Type B pancreatic cell (in vitro differentiated cells): ENCODE measurements at regions not wholly inside any gene's neighbourhood (a gene's known extent, or its start where the extent isn't known, plus 50 kb on each side); places are given as distances from the start of the nearest gene placed in this dataset.
A peak's percentile ranks its signal among the peaks of the same experiment; 100 is the strongest.
"Not testable (repeated sequence)": the region's sequence is repeated elsewhere in the genome, so short reads cannot be mapped to it uniquely, and the experiment has no call there.

Experiments used
- DNase-seq: peaks from one replicate; pipeline ENCODE4 v3.0.0; 2021; ENCODE audit warnings: mixed read lengths; ENCODE audit not compliant: unreplicated experiment; ENCODE audit errors: extremely low spot score
- H3K27ac Mint-ChIP-seq: 2 replicates; pipeline ENCODE4 v1.8.0; 2021; ENCODE audit warnings: mild to moderate bottlenecking, mixed read lengths
- H3K27me3 Mint-ChIP-seq: 2 replicates; pipeline ENCODE4 v1.8.0; 2021; ENCODE audit warnings: mixed read lengths
- H3K36me3 Mint-ChIP-seq: 2 replicates; pipeline ENCODE4 v1.8.0; 2021; ENCODE audit warnings: mixed read lengths
- H3K4me1 Mint-ChIP-seq: one replicate; pipeline ENCODE4 v1.8.0; 2021; ENCODE audit warnings: mixed read lengths; ENCODE audit not compliant: unreplicated experiment
- H3K4me3 Mint-ChIP-seq: 2 replicates; pipeline ENCODE4 v1.8.0; 2021; ENCODE audit warnings: mild to moderate bottlenecking, mixed read lengths
- H3K9me3 Mint-ChIP-seq: 2 replicates; pipeline ENCODE4 v1.8.0; 2021; ENCODE audit warnings: mixed read lengths
- CTCF ChIP-seq: fragments of 200-600 bp; sonication (generic); conservative IDR thresholded peaks from 2 replicates; pipeline ENCODE4 v1.5.0; 2021; ENCODE audit warnings: antibody characterized with exemption, mild to moderate bottlenecking

- no peak for TF ChIP-seq CTCF
- Mint-ChIP-seq H3K4me3 (no peak overlapping the region), H3K27ac (peak overlapping the region; percentile 35), H3K4me1 (peaks cover 9% of the 10 kb centered on the region), H3K36me3 (peaks cover 4% of the 10 kb centered on the region), H3K27me3 (peaks cover 4% of the 10 kb centered on the region), H3K9me3 (peaks cover 5% of the 10 kb centered on the region)
- DNase-seq = no peak
Measured at GRCh38 chr1:148385371-148386030, 97.6 kb downstream of the PPIAL4G start.

DNA sequence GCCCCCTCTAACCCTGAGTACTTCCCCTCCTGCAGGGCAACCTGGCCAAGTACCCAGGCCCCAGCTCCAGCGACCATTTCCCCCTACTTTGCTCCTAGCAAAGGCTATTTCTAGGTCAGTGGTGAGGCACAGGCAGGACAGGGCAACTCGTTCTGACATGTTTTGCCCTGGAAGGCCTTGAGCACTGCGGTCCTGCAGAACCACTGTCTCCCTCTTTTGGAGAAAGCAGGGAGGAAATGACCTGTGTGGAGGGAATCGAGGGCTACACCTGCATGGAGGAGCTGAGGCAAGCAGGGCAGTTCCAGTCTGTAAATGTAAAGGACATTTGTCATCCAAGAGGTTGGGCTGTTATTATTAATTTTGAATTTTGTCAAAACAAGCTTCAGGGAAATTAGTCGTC is 99.1 kb downstream of the PPIAL4G start:
- Mint-ChIP-seq H3K27me3 (peaks cover 20% of the 10 kb centered on the region), H3K4me1 (peaks cover 9% of the 10 kb centered on the region), H3K27ac (no peak overlapping the region), H3K9me3 (peaks cover 4% of the 10 kb centered on the region), H3K36me3 (peaks cover 4% of the 10 kb centered on the region), H3K4me3 (no peak overlapping the region)
- no peak for DNase-seq
- no peak for TF ChIP-seq CTCF

DNA sequence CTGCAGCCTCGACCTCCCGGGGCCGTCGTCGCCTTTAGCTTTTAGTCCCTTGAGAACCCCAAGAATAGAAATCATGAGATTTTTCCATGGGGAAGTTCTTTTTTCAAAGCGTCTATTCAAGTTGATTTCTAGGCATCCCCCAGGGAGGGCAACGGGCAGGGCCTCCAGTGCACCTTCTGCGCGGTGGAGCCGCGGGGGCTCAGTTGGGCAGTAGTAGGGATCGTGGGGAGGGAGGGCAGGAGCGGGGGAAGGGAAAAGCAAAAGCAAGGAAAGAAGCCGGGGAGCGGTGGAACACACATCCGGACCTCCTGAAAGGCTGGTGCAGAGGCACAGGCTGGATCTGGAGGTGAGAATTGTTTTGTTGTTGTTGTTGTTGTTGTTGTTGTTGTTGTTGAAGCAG is 103.4 kb downstream of the PPIAL4G start:
- no peaks in the 10 kb centered on the region for H3K36me3 Mint-ChIP-seq
- peaks cover 28% of the 10 kb centered on the region for H3K27me3 Mint-ChIP-seq
- no peaks in the 10 kb centered on the region for H3K9me3 Mint-ChIP-seq
- DNase-seq = no peak
- no peak overlapping the region for H3K4me3 Mint-ChIP-seq
- TF ChIP-seq CTCF = no peak
- no peak overlapping the region for H3K27ac Mint-ChIP-seq
- H3K4me1 Mint-ChIP-seq = no peaks in the 10 kb centered on the region

DNA sequence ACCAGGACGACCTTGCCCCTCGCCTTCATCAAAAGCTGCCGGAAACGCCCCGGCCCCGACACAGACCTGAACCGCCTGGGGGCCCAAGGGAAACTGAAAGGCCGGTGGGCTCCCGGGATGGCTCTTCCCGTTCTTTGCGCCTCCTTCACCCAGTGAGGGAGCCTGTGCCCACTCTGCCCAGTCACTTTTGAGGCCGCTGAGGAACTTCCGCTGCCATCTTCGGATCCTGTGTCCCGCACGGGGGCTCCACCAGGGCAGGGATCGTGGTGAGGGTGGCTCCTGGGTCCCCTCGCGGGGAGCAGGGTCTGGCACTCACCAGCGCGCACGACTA is 104.0 kb downstream of the PPIAL4G start:
- DNase-seq = no peak
- Mint-ChIP-seq H3K9me3 (no peaks in the 10 kb centered on the region), H3K4me1 (no peaks in the 10 kb centered on the region), H3K36me3 (no peaks in the 10 kb centered on the region), H3K27me3 (peaks cover 28% of the 10 kb centered on the region), H3K27ac (no peak overlapping the region), H3K4me3 (no peak overlapping the region)
- no peak for TF ChIP-seq CTCF

DNA sequence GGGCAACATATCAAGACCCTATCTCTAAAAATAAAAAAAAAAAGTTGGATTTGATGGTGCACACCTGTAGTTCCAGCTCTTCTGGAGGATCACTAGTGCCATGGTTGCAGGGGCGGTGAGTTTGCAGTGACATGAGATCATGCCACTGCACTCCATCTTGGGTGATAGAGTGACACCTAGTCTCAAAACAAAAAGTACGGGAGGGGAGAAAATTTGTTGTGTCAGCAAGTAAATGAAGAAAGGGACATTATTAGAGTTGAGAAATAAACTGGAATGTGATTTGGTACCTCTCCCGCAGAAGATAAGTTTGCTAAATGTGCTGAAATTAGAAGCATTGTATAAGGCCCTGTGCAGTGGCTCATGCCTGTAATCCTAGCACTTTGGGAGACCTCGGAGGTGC is 105.1 kb downstream of the PPIAL4G start:
- peaks cover 28% of the 10 kb centered on the region for H3K27me3 Mint-ChIP-seq
- not testable (repeated sequence) for H3K9me3 Mint-ChIP-seq, H3K4me1 Mint-ChIP-seq, H3K27ac Mint-ChIP-seq, H3K36me3 Mint-ChIP-seq, H3K4me3 Mint-ChIP-seq, DNase-seq

GRCh38 chr1:148377045-148377444 is 106.1 kb downstream of the PPIAL4G start:
- H3K27me3 Mint-ChIP-seq = peaks cover 28% of the 10 kb centered on the region
- H3K36me3 Mint-ChIP-seq, DNase-seq, H3K9me3 Mint-ChIP-seq, H3K4me3 Mint-ChIP-seq, H3K4me1 Mint-ChIP-seq, H3K27ac Mint-ChIP-seq: not testable (repeated sequence)

GRCh38 chr1:148374101-148374500 is 109.0 kb downstream of the PPIAL4G start:
- no peaks in the 10 kb centered on the region for H3K36me3 Mint-ChIP-seq
- no peak for TF ChIP-seq CTCF

More at GRCh38 chr1:148374101-148374500, 109.0 kb downstream of the PPIAL4G start:
- DNase-seq = no peak
- H3K27me3 Mint-ChIP-seq = peaks cover 17% of the 10 kb centered on the region
- peaks cover 6% of the 10 kb centered on the region for H3K4me1 Mint-ChIP-seq
- H3K27ac Mint-ChIP-seq = no peak overlapping the region
- H3K4me3 Mint-ChIP-seq = no peak overlapping the region
- no peaks in the 10 kb centered on the region for H3K9me3 Mint-ChIP-seq
